NCI-H526 treated with DMSO at 0.1 percent for 48 hours (cell line): ENCODE measurements at regions not wholly inside any gene's neighbourhood (a gene's known extent, or its start where the extent isn't known, plus 50 kb on each side); places are given as distances from the start of the nearest gene placed in this dataset.

ENCODE experiments used
- DNase-seq: peaks from one replicate; lab custom pipeline; 2025; lab: John Stamatoyannopoulos, UW

DNA sequence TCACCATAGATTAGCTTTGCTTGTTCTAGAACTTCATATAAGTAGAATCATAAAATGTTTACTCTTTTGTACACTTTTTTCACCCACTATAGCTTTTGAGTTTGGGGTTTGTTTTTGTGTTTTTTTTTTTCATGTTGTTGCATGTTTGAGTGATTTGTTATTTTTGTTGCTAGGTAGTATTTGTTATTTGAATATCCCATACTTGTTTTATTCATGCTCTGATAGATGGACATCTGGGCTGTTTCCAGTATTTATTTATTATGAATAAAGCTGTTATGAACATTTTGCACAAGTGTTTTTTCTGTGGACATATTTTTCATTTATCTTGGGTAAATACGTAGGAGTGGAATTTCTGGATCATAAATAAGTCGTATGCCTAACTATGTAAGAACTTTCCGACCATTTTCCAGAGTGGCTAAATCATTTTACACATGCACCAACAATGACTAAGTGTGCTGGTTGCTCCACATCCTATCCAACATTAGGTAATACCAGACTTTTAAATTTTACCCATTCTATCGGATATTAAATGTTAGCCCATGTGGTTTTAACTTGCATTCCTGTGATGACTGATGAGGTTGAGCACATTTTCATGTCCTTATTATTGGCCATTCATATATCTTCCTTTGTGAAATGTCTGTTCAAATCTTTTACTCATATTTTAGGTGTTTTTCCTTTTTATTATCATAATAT, 69.1 kb upstream of the NR4A3 start:
- DNase-seq = no peak

DNA sequence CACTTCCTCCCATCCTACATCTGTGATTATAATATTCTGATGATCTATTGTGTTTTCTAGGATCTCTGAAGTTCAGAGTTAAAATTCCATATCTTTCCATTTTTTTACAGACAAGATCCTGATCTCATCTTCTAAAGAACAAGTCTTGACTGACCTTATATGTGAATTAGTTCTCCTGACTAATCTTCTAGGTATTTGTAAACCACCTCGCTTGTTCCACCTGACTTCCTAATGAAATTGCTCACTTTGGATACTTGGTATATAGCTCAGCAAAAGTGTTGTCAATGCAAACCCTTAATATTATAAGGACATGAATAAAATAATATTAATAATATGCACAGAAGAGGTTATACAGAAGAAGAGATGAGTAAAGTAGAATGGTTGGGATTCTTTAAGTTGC, 68.2 kb upstream of the NR4A3 start:
- no peak for DNase-seq

DNA sequence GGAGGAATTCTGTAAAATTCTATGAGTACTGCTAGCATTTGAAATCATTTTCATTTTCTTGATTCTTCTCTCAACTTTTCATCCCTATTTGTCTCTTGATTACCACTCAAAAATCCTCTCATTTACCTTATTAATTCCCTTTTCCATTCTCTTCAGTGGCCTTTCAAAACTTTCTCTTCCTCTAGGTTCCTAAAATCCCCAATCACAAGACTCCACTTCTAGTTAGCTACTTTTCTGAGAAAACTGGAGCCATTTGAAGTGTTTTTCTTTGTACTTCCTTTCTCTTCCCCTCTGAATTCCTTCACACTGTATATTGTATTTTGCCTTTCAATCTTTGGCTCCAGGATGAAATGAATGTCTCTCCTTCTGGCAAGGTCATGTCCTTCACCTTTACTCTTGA, 61.3 kb upstream of the NR4A3 start:
- no peak for DNase-seq

DNA sequence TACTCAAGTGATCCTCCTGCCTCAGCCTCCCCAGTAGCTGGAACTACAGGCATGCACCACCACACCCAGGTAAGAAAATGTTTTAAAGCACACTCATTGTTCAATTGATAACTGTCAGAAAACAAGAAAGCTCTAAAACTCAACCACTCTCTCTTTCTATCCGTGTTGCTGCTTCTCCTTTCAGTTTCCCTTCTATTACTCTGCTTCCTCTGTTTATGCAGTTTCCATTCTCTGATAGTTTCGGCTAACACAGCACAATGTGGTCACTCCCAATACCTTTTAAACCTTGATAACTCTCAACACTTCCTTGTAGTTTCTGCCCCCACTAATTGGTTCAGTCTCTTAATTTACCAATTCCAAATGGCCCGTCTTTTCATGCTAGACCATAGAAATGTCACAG, 59.2 kb upstream of the NR4A3 start:
- DNase-seq = no peak
